ENCODE measurements at regions not wholly inside any gene's neighbourhood (a gene's known extent, or its start where the extent isn't known, plus 50 kb on each side); places are given as distances from the start of the nearest gene placed in this dataset.

- DNase-seq: no peak
Observed at GRCh38 chr2:172153156-172153555, 50.5 kb upstream of the DLX2 start.

DNA sequence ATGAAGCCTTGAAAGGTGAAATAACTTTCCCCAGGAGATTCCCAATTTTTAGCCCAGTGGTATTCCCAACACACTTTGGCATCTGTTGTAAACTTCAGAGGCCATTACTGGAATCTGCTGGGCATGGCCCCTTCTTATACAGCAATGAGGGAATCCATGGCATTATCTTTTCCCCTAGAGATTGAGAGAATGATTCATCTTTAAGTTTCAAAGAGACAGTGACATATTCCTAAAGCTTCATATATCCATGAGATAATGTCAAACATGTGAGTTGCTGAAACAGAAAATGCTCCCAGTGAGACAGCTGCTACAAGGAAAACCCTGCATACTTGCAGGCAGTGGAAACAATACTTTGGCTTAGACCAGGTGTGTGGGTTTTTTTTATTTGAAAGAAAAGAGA, 51.1 kb upstream of the DLX2 start:
- DNase-seq: no peak

GRCh38 chr2:172155752-172156151, 53.1 kb upstream of the DLX2 start:
- no peak for DNase-seq

DNA sequence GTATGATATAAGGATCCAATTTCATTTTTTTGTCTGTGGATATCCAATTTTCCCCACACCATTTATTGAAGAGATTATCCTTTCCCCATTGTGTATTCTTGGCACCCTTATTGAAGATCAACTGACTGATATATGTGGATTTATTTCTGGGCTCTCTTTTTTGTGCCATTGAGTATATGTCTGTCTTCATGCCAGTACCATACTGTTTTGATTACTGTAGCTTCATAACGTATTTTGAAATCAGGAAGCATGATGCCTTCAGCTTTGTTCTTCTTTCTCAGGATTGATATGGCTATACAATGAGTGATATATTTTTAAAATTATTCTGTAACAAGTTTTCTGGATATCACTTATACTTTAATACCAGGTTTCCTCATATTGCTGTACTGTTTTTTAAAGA, 58.1 kb upstream of the DLX2 start:
- no peak for DNase-seq

DNA sequence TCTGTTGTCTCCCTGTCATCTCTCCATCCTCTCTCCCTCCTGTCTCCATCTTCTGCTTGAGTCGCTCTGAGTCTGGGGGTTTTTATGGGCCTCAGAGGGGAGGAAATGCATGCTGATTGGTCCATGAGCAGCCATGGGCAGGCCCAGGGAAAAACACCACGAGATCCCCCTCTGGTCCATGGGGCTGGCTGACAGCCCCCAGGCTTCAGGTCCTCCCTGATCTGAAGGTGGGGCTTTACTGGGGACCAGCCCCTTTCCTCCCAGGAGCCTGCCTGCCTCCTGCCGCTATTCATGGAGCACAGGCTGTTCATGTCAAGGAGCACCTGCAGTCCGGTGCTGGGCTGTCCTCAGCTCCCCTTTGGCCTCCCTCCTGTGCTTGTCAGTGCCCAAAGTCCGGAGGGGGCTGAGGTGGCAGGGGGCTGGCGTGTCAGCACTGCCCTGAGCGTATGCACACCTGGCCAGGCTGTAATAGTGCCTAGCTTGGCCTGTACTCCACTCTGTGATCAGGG, 59.6 kb upstream of the DLX2 start:
- no peak for DNase-seq

DNA sequence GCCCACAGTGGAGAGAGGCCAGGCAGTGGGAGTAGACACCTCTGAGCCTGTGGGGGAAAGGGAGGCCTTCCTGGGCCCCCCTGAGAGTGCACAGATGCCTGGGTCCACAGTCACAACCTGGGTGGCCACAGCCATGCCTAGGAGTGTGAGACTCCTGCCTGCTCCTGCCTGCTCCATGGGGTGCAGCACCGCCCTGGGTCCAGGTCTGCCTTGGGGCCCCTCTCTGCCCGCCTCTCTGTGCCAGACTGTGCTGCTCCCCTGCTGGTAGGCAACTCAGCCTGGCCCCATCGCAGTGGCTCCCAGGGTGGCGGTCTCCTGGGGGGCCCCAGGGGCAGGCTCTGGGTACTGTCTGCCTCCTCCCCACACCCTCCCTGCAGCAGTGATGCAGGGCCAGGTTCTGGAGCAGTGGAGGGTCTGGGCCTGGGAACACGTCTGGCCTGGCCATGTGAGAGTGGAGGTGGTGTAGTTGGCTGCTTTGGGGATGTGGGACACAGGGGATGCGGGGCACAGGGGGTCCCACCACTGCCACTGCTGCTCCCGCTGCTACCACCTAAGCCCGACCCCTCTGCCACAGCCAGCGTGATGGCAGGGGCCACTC, 60.1 kb upstream of the DLX2 start:
- no peak for DNase-seq

- no peak for DNase-seq
Observed at GRCh38 chr2:172168917-172169346, 66.2 kb upstream of the DLX2 start.

DNA sequence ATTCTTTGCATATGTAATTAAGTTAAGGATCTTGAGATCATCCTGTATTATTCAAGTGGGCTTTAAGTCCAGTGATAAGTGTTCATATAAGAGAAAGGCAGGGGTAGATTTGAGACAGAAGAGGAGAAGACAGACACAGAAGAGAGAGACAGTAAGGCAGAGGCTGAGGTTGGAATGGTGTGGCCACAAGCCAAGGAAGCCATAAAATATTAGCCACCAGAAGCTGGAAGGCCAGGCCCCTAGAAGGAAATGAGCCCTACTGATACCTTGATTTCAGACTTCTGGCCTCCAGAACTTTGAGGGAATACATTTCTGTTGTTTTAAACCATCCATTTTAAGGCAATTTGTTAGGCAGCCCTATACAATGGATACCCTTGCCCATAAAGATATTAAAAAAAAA, 66.9 kb upstream of the DLX2 start:
- DNase-seq: no peak

DNA sequence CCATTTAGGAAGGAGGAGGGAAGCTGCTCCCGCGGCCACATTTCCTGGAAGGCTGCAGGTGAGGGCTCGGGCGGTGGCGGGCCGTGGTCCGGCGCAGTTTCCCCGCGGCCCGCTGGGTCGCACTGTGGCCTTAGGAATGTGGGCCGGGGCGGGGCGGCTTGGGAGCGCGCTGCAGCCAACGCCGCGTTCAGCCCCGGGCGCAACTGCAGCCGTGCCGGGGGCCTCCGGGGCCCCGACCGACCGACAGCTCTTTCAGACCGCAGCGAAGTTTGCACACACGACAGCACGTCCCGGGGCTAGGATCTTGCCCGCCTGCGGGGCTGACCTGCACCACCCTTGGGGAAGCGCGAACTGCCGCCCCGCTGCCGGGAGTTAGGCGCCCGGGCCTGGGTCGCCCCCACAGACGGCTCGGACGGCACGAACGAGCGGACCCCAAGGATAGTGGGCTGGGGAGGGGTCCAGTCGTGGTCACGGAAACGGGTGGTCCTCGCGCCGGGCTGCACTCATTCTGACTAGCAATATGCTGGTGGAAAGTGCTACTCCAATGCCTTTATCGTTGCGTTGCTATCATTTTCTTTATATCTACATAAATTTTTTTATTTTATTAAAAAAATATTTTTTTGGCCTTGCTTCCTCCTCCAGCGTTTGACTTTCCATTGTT, 69.9 kb upstream of the DLX2 start:
- peak; percentile 41 for DNase-seq

GRCh38 chr2:172173174-172173706, 70.5 kb upstream of the DLX2 start:
- no peak for DNase-seq

DNA sequence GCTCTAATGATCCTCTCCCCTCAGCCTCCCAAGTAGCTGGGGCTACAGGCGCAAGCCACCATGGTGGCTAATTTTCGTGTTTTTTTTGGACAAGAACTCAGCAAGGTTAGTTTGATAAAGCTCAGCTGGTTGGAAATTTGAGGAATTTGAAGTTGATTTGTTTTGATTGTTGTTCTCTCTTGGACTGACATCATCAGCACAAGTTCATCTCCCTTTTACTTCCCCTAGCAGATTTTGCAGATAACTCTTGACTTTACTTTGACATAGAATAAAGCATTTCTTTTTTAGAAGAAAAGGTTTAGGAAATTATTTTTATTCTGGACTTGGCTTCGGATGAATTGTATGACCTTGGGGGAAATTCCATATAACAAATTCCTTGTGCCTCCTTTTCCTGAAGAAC, 74.9 kb upstream of the DLX2 start:
- DNase-seq: no peak

DNA sequence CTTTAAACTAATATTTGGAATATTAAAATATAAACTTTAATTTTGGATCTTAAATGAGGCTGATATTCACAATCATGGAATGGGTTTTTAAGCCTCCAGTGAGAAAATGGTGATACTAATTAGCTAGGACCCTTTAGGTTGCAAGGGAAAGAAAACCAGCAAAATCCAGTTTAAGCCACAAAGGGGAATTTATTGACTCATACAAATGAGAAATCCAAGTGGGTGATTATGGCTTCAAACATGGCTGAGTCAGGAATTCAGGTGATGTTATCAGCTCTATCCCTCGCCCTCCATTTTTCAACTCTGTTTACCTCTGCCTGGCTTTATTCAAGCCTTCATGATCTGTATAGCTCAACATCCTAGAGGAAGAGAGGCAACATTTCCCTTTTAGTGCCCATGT, 75.3 kb upstream of the DLX2 start:
- DNase-seq: no peak

DNA sequence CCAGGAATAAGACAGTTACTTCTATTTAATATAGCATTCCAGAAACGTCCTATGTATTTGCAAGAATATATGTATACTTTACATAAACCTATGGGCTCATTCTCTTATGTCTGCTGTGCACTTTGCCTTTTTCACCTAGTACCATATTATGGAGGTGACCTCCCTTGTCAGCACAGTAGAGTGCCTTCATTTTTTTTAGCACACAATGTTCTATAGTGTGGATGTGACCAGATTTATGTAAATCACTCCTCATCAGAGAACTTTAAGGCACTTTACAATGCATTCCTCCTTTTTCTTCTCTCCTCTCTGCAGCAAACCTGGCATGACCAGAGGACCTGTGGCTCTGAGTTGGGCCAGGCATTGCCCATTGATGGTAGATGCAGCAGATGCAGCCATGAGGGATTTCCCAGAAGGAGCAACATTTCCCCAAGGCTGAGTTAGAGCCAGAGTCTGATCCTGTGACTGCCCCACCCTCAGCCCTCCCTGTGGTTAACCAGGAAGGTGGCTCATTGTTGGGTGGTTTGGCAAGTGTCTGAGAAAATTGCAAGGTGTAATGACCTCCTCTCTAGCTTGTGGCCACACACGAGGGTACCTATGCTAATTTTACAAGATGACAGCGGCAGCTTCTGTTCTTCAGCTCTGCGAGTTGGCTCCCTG, 76.5 kb upstream of the DLX2 start:
- DNase-seq: no peak

DNA sequence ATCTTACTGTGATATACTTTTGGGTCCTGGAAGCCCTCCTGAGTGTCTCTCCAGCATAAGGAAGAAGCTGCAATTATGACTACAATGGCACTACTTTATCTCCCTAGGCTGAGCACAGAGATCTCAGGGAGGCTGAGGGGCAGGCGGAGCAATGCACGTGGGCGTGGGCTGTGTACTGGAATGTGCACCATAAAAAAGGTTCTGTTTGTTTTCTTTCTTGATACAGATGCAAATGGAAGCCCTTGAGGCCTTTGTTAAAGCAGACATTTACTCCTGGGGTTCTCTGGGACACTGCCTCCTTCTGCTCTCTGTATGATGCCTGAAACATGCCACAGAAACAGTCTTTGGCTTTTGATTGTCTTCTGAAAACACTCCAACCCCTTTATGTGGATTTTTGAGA, 79.1 kb upstream of the DLX2 start:
- no peak for DNase-seq

- DNase-seq: no peak
Observed at GRCh38 chr2:172182624-172183023, 79.9 kb upstream of the DLX2 start.

DNA sequence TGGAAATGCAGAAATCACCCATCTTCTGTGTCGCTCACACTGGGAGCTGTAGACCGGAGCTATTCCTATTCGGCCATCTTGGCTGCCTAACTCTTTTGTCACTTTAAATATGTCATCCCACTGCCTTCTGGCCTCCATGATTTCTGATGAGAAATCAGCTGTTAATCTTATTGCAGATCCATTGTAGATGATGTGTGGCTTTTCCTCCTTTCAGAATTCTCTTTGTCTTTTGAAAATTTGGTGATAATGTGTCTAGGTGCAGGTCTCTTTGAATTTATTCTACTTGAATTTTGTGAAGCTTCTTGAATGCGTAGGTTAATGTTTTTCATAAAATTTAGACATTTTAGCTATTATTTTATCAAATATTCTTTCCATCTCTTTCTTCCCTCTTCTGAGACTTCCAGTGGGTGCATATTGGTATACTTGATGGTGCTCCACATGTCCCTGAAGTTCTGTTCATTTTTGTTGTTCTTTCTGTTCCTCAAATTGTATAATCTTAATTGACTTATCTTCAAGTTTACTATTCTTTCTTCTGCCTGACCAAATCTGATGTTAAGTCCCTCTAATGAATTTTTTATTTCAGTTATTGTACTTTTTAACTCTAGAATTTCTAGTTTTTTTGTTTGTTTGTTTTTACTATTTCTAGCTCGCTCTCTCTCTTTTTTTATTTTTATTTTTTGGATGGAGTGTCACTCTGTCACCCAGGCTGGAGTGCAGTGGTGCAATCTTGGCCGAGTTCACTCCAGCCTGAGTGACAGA, 90.8 kb upstream of the DLX2 start:
- no peak for DNase-seq

DNA sequence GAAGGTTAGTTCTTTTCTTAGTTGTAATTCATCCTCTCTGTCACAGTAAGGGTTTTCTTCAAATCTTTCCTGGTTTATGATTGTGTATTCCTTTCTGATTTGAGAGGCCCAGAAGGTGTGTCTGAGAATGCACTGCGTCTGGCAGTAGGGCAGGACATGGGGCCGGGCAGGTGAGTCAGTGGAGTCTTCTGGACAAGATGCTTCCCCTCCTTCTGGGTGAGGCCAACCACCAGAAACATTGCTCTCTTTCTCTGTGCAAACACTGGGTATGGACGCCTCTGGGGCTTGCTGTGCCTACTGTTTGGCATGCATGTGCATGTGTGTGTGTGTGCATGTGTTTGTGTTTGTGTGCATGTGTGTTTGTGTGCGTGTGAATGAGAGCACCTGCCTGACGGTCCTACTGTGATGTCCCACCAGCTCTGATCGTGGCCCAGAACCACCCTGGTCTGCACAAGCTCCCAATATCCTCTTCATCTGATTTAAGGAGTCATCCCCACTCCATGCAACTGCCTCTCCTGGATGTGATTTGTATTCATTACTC, 93.2 kb upstream of the DLX2 start:
- no peak for DNase-seq

- no peak for DNase-seq
Observed at GRCh38 chr2:172196768-172197431, 94.2 kb upstream of the DLX2 start.

DNA sequence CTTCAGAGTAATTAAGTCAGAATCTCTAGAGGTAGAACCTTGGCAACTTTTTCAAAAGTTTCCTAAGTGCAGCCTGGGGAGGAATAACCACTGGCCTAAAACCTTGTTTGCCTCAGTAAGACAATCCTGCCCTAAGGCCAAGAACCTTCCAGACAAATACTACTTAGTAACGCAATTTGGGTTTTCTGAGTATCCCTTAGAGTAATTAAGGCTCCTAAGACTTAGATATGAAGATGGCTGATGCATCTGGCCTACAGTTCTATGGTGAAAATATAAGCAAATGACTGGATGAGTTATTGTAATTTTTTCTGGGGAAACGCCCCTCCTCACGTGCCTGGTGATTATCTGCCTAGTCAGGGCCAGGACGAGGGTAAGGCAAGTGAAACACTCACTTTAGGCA, 95.7 kb upstream of the DLX2 start:
- no peak for DNase-seq

GRCh38 chr2:172198908-172199307, 96.2 kb upstream of the DLX2 start:
- no peak for DNase-seq

GRCh38 chr2:172200495-172201085, 97.9 kb upstream of the DLX2 start:
- no peak for DNase-seq

- no peak for DNase-seq
Observed at GRCh38 chr2:172204309-172204708, 101.6 kb upstream of the DLX2 start.

Data from NCI-H1048 (cell line).